PFSK-1 (cell line): ENCODE measurements at regions not wholly inside any gene's neighbourhood (a gene's known extent, or its start where the extent isn't known, plus 50 kb on each side); places are given as distances from the start of the nearest gene placed in this dataset.

ENCODE experiments used
- FOXP2 ChIP-seq: optimal IDR thresholded peaks from 2 replicates; pipeline ENCODE3; 2011; ENCODE audit warnings: borderline replicate concordance, control low read depth, inconsistent platforms; ENCODE audit not compliant: insufficient read depth; ENCODE audit errors: extremely low read length, extremely low read depth
- POLR2AphosphoS5 ChIP-seq: IDR thresholded peaks from 2 replicates; pipeline ENCODE4 v1.6.1; 2012; ENCODE audit warnings: low read depth, mild to moderate bottlenecking, control low read depth, low read length, moderate library complexity
- SIN3A ChIP-seq: IDR thresholded peaks from 2 replicates; pipeline ENCODE4 v1.6.1; 2012; ENCODE audit warnings: mild to moderate bottlenecking, low read length, moderate library complexity, borderline replicate concordance; ENCODE audit not compliant: insufficient read depth
- TAF1 ChIP-seq: IDR thresholded peaks from 2 replicates; pipeline ENCODE4 v1.6.1; 2012; ENCODE audit warnings: low read length, control low read depth, borderline replicate concordance; ENCODE audit not compliant: insufficient read depth
- TF ChIP-seq, protein P1 (sequence below), 2 experiments: IDR thresholded peaks; 2 replicates each; pipeline versions ENCODE4 v1.6.1 to v1.8.0; 2011 to 2012; ENCODE audit warnings: low read depth in 2 of 2, low read length in 2 of 2, control low read depth in 1 of 2, inconsistent platforms in 1 of 2, mild to moderate bottlenecking in 1 of 2, moderate library complexity in 1 of 2; ENCODE audit not compliant: insufficient read depth in 1 of 2

DNA sequence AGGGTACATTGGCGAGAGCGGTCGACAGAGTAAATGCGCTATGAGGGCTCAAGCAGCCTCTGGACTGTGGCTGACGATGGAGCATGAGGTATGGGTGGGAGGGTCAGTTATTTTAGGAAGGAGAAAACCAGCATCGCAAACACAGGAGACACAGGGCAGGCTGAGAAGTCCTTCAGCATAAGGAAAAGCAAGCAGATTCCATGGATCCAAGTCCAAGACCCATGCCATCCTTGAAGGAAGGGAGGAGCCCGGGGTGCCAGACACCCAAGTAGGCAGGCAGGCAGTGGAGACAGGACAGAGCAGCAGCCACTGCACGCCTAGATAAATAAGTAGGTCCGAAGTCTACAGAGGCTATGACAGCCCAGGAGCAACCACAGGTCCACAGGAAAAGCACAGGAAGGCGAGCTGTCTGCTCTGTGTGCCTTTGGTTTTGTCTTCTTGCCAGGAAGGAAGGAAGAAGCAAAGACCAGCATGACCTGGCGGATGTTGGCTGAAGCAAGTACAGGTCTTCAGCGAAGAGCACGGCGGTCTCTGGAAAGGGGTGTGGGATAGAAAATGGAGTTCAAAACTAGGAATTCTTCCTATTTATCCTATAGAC is 76.4 kb upstream of the SLC45A1 start:
- TF ChIP-seq, protein P1, sequence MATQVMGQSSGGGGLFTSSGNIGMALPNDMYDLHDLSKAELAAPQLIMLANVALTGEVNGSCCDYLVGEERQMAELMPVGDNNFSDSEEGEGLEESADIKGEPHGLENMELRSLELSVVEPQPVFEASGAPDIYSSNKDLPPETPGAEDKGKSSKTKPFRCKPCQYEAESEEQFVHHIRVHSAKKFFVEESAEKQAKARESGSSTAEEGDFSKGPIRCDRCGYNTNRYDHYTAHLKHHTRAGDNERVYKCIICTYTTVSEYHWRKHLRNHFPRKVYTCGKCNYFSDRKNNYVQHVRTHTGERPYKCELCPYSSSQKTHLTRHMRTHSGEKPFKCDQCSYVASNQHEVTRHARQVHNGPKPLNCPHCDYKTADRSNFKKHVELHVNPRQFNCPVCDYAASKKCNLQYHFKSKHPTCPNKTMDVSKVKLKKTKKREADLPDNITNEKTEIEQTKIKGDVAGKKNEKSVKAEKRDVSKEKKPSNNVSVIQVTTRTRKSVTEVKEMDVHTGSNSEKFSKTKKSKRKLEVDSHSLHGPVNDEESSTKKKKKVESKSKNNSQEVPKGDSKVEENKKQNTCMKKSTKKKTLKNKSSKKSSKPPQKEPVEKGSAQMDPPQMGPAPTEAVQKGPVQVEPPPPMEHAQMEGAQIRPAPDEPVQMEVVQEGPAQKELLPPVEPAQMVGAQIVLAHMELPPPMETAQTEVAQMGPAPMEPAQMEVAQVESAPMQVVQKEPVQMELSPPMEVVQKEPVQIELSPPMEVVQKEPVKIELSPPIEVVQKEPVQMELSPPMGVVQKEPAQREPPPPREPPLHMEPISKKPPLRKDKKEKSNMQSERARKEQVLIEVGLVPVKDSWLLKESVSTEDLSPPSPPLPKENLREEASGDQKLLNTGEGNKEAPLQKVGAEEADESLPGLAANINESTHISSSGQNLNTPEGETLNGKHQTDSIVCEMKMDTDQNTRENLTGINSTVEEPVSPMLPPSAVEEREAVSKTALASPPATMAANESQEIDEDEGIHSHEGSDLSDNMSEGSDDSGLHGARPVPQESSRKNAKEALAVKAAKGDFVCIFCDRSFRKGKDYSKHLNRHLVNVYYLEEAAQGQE (IDR thresholded peaks at IDR 0.05; ENCODE audit: insufficient read depth in 1 of 2, low read depth in 2 of 2, low read length in 2 of 2), result no peak
- TF ChIP-seq SIN3A (no peak), TAF1 (no peak), FOXP2 (no peak), POLR2AphosphoS5 (no peak)

DNA sequence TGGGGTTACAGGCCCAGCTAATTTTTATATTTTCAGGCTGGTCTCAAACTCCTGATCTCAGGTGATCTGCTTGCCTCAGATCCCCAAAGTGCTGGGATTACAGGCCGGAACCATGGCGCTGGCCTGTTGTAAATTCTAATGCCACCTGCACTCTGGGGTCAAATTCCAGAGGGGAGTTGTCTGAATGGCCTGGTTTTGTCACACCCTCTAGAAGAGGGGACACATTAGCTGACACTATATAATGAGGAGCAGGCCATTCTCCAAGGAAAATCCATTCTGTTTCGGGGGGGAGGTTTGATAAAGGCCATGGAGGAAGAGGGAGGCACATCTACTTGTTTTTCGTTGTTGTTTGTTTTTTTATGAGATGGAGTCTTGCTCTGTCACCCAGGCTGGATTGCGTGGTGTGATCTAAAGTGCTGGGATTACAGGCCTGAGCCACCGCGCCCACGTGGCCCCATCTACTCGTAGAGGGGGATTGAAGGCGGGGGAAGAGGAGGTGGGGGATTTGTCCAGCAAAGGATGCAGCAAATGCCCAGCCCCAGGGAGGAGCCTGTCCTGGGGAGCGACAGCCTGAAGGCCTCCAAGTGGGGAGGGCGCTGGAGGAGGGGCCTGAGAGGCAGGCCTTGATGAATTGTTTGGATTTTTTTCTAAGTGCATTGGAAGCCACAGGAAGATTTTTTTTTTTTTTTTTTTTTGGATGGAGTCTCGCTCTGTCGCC is 78.4 kb upstream of the SLC45A1 start:
- no peak for TF ChIP-seq SIN3A
- TF ChIP-seq TAF1, result no peak
- TF ChIP-seq, protein P1 (IDR thresholded peaks at IDR 0.05; ENCODE audit: insufficient read depth in 1 of 2, low read depth in 2 of 2, low read length in 2 of 2), result no peak
- no peak for TF ChIP-seq FOXP2
- TF ChIP-seq POLR2AphosphoS5, result no peak

DNA sequence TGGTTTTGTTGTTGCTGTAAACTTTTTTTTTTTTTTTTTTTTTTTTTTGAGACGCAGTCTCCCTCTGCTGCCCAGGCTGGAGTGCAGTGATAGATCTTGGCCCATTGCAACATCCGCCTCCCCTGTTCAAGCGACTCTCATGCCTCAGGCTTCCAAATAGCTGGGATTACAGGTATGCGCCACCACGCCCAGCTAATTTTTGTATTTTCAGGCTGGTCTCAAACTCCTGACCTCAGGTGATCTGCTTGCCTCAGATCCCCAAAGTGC is 78.9 kb upstream of the SLC45A1 start:
- TF ChIP-seq TAF1 (no peak), SIN3A (no peak), POLR2AphosphoS5 (no peak), FOXP2 (no peak)
- TF ChIP-seq, protein P1 (IDR thresholded peaks at IDR 0.05; ENCODE audit: insufficient read depth in 1 of 2, low read depth in 2 of 2, low read length in 2 of 2), result no peak

DNA sequence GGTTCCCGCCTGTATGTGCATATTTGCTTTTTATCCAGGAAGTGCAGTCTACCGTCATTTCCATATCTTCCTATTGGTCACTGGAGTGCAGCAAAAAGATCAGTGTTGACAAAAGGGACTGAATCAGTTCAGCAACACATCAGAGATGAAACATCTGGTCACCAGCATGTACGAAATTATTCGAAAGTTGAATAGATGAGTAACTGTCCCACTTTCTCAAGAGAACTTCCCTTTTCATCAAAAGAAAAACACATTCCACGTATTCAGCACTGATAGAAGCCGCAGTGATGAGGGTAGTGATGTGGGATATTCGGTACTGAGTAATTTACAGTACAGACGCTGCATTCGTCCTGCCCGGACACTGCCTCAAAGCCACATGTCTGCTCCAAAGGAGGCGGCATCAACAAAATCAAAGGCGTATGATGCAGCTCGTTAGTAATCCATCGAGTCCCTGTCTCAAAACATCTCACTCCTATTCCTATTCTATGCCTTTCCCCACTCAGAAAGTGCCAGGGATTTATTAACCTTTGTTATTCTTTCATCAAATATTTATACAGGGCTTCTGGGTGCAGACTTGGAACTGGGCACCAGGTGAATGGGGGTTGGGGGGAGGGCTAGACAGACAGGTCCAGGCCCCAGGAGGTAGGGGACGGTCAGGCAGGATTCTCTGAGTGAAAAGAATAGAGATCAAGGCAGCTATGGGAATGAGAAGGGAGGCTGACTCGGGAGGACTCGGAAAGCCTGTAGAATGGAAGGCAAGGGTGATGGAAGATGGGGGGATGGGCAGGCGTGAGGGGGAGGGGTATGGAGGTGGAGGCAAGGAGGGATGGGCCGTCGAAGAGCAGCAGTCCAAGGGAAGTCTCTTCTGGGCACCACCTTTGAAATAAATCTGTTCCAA is 79.5 kb upstream of the SLC45A1 start:
- no peak for TF ChIP-seq FOXP2
- TF ChIP-seq TAF1, result no peak
- TF ChIP-seq, protein P1 (IDR thresholded peaks at IDR 0.05; ENCODE audit: insufficient read depth in 1 of 2, low read depth in 2 of 2, low read length in 2 of 2), result no peak
- TF ChIP-seq POLR2AphosphoS5, result no peak
- TF ChIP-seq SIN3A, result no peak
